RWPE2 (cell line): ENCODE measurements at regions not wholly inside any gene's neighbourhood (a gene's known extent, or its start where the extent isn't known, plus 50 kb on each side); places are given as distances from the start of the nearest gene placed in this dataset.
"Not testable (repeated sequence)": the region's sequence is repeated elsewhere in the genome, so short reads cannot be mapped to it uniquely, and the experiment has no call there.

Experiments
- ATAC-seq: fragments of 200-7000 bp; cut with Tn5 transposase; 3 replicates; pipeline ENCODE4 v1.9.1; 2021; ENCODE audit warnings: low read depth
- DNase-seq: peaks from one replicate; pipeline ENCODE4 v3.0.0-alpha.2; 2020; ENCODE audit warnings: low spot score
- H3K27ac ChIP-seq: fragments of 450-650 bp; 2 replicates; pipeline ENCODE4 v1.5.1; 2017; ENCODE audit warnings: mild to moderate bottlenecking; ENCODE audit not compliant: poor library complexity, severe bottlenecking
- H3K27me3 ChIP-seq: fragments of 250-450 bp; sonication (Bioruptor Pico); 2 replicates; pipeline ENCODE4 v1.5.1; 2021; ENCODE audit warnings: mild to moderate bottlenecking, moderate library complexity; ENCODE audit not compliant: insufficient read depth, poor library complexity, severe bottlenecking
- H3K36me3 ChIP-seq: fragments of 250-450 bp; sonication (Bioruptor Pico); 2 replicates; pipeline ENCODE4 v1.5.1; 2020; ENCODE audit warnings: low read depth, mild to moderate bottlenecking, moderate library complexity
- H3K4me1 ChIP-seq: fragments of 250-450 bp; sonication (Bioruptor Pico); 2 replicates; pipeline ENCODE4 v1.5.1; 2021; ENCODE audit warnings: mild to moderate bottlenecking, moderate library complexity; ENCODE audit not compliant: insufficient read depth, poor library complexity, severe bottlenecking
- H3K4me3 ChIP-seq: fragments of 250-450 bp; sonication (Bioruptor Pico); 2 replicates; pipeline ENCODE4 v1.5.1; 2021; ENCODE audit warnings: mild to moderate bottlenecking, moderate library complexity; ENCODE audit not compliant: severe bottlenecking
- H3K9me3 ChIP-seq: fragments of 250-450 bp; sonication (Bioruptor Pico); 2 replicates; pipeline ENCODE4 v1.5.1; 2021; ENCODE audit warnings: mild to moderate bottlenecking, moderate library complexity; ENCODE audit not compliant: severe bottlenecking
- CTCF ChIP-seq: fragments of 450-650 bp; IDR thresholded peaks from one replicate; pipeline ENCODE4 v1.5.1; 2017; ENCODE audit warnings: mild to moderate bottlenecking, moderate library complexity; ENCODE audit not compliant: poor library complexity, severe bottlenecking

DNA sequence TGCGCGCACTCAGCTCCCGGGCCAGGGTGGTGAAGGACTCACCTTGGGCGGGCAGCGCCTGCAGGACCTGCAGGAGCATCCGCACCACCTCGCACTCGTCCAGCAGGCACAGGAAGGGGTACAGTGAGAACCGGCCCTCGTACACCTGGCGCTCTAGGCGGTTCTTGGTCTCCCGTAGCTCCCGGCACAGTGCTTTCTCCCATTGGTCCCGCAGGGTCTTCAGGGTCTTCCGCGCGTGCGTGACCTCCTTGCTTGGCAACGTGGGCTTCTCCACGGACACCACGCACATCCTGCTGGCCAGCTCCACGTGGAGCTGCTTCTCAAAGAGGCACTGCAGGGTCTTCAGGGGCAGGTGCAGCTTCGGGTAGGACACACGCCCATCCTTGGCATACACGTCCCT lies 74.1 kb upstream of the MED13 start:
- no peaks in the 10 kb centered on the region for H3K9me3 ChIP-seq
- peaks cover 13% of the 10 kb centered on the region for H3K27me3 ChIP-seq
- ATAC-seq, result no peak
- no peaks in the 10 kb centered on the region for H3K36me3 ChIP-seq
- no peak overlapping the region for H3K27ac ChIP-seq
- DNase-seq, result no peak
- H3K4me3 ChIP-seq, result no peak overlapping the region
- no peak for TF ChIP-seq CTCF
- H3K4me1 ChIP-seq, result no peaks in the 10 kb centered on the region

GRCh38 chr17:62138676-62139121 lies 73.6 kb upstream of the MED13 start:
- not testable (repeated sequence) for H3K27ac ChIP-seq, H3K4me1 ChIP-seq, H3K9me3 ChIP-seq, DNase-seq, H3K36me3 ChIP-seq
- H3K4me3 ChIP-seq, result peak overlapping the region; percentile 4
- TF ChIP-seq CTCF, result peak; percentile 7
- ATAC-seq, result peak; percentile 78
- peaks cover 13% of the 10 kb centered on the region for H3K27me3 ChIP-seq

DNA sequence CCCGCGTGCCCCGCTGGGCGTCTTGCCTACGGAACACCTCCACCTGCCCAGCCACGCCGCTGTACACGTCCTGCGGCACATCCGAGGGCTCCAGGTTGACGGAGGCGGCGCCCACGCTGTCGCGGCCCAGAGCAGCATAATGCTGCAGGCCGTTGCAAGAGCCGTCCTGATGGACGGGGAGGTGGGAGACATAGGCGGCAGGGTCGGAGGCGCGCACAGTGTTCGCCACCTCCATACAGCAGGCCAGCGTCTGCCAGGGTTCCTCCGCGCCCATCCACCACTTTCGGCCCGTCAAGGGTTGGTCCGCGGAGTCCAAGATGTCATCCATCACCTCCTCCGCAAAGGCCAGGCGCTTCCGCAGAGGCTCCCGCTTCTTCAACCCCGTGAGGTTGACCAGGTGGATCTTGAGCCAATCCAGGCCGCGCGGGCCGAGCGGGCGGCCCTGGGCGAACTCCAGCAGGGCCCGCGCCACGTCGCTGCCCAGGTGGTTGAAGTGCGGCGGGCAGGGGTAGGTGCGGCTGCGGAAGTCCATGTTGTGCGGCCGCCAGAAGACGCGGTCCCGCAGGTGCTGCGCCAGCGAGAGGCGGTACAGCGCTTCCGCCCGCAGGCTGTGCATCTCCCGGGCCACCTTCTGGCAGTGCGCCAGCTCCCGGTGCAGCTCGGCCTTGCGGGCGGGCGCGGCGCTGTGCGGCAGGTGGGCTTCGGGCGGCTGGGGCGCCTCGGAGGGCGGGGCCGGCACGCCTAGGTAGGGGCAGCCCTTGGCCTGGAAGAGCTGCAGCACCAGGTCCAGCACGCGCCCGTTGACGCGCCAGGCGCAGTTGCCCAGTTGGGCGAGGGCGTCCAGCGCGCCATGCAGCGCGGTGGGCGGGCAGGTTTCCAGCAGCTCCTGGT lies 72.9 kb upstream of the MED13 start:
- H3K4me1 ChIP-seq, H3K27ac ChIP-seq, H3K9me3 ChIP-seq, DNase-seq, H3K36me3 ChIP-seq: not testable (repeated sequence)
- peak; percentile 37 for ATAC-seq
- Histone ChIP-seq H3K4me3 (peak overlapping the region; percentile 4), H3K27me3 (peaks cover 13% of the 10 kb centered on the region)

GRCh38 chr17:62137013-62137733 lies 72.1 kb upstream of the MED13 start:
- H3K4me1 ChIP-seq, H3K9me3 ChIP-seq, H3K4me3 ChIP-seq: not testable (repeated sequence)

DNA sequence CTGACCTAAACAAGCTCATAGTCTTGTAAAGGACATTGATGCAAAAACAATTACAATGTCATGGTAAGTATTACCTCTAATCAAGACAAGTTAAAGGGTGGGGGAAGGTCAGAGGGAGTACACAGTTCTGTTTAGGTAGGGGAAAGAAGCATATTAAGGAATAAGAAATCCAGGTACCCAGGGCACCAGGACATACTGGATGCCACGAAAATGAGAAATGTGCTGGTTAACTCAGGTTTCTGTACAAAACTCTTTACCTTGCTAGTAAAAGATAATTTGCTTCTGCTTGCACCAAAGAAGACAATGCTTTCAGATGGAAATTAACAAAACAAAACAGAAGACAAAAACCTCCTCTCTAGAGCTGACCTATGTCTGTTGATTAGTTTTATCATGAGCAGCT lies 70.7 kb upstream of the MED13 start:
- Histone ChIP-seq H3K27me3 (peaks cover 13% of the 10 kb centered on the region), H3K27ac (no peak overlapping the region), H3K4me3 (no peak overlapping the region), H3K4me1 (no peaks in the 10 kb centered on the region), H3K9me3 (no peaks in the 10 kb centered on the region), H3K36me3 (no peaks in the 10 kb centered on the region)
- DNase-seq (no peak), ATAC-seq (no peak)
- TF ChIP-seq CTCF, result no peak

More at GRCh38 chr17:62137013-62137733, 72.1 kb upstream of the MED13 start:
- not testable (repeated sequence) for DNase-seq, H3K36me3 ChIP-seq, ATAC-seq, H3K27ac ChIP-seq
- peaks cover 13% of the 10 kb centered on the region for H3K27me3 ChIP-seq

DNA sequence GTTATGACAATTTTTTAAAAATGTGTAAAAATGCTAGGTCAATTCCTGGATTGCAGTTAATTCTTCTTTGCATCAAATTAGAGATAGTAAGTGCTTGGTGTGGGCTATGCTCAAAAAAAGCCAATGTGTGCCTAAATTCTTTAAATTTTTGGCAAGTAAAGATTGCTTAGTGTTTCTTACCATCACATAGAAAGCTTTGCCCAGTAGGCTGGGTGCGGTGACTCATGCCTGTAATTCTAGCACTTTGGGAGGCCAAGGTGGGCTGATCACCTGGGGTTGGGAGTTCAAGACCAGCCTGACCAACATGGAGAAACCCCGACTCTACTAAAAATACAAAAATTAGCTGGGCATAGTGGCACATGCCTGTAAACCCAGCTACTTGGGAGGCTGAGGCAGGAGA lies 70.0 kb upstream of the MED13 start:
- H3K9me3 ChIP-seq, result not testable (repeated sequence)

More for the DNA sequence above, 70.0 kb upstream of the MED13 start:
- H3K4me1 ChIP-seq, H3K36me3 ChIP-seq, H3K4me3 ChIP-seq, H3K27ac ChIP-seq, ATAC-seq, DNase-seq: not testable (repeated sequence)
- peaks cover 13% of the 10 kb centered on the region for H3K27me3 ChIP-seq
